Fibroblast of villous mesenchyme (primary cell): ENCODE measurements at regions not wholly inside any gene's neighbourhood (a gene's known extent, or its start where the extent isn't known, plus 50 kb on each side); places are given as distances from the start of the nearest gene placed in this dataset.

Experiments
- DNase-seq: peaks from one replicate; pipeline ENCODE4 v3.0.0-alpha.2; 2010; ENCODE audit warnings: low read depth
- H3K4me3 ChIP-seq: 2 replicates; pipeline ENCODE4 v1.5.1; 2011; ENCODE audit warnings: low read depth, mild to moderate bottlenecking, low read length
- TF ChIP-seq, protein P1 (sequence below): IDR thresholded peaks from 2 replicates; pipeline ENCODE4 v1.5.1; 2012; ENCODE audit warnings: low read depth, mild to moderate bottlenecking, low read length; ENCODE audit not compliant: insufficient read depth

DNA sequence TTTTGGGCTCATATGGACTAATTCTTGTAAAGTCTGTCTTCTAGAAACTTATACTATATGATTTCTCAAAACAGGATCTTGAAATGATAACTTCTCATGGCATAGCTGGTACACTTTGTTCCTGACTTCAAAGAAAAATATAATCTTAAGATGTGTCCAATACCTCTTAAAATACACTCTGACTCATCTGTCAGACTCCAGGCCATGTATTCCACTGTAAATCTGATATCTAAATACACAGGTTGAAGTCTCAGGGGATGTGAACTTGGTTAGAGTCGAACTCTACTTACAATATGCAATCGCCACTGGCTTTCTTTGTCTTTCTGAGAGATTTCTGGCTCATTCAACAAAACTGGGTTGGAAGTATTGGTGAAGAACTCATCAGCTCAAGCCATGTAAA, 99.8 kb downstream of the LACC1 start:
- TF ChIP-seq, protein P1, sequence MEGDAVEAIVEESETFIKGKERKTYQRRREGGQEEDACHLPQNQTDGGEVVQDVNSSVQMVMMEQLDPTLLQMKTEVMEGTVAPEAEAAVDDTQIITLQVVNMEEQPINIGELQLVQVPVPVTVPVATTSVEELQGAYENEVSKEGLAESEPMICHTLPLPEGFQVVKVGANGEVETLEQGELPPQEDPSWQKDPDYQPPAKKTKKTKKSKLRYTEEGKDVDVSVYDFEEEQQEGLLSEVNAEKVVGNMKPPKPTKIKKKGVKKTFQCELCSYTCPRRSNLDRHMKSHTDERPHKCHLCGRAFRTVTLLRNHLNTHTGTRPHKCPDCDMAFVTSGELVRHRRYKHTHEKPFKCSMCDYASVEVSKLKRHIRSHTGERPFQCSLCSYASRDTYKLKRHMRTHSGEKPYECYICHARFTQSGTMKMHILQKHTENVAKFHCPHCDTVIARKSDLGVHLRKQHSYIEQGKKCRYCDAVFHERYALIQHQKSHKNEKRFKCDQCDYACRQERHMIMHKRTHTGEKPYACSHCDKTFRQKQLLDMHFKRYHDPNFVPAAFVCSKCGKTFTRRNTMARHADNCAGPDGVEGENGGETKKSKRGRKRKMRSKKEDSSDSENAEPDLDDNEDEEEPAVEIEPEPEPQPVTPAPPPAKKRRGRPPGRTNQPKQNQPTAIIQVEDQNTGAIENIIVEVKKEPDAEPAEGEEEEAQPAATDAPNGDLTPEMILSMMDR, result no peak
- no peak for DNase-seq
- no peak overlapping the region for H3K4me3 ChIP-seq

DNA sequence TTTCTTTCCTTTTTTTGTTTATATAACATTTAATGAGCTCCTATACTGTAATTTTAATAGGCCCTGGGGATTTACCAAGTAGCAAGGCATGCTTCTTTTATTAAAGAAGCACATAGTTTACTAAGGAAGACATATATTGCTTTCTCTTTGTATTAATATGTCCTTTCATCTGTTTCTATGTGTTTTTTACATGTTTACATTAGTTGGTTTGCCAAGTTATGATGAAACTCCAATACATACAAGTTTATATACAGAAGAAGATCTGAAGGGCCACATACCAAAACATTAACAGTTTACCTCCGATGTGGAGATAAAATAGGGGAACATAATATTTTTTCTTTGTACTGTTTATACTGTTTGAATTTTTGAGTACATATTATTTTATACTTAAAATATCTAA, 100.9 kb downstream of the LACC1 start:
- TF ChIP-seq, protein P1, result no peak
- H3K4me3 ChIP-seq, result no peak overlapping the region
- no peak for DNase-seq

DNA sequence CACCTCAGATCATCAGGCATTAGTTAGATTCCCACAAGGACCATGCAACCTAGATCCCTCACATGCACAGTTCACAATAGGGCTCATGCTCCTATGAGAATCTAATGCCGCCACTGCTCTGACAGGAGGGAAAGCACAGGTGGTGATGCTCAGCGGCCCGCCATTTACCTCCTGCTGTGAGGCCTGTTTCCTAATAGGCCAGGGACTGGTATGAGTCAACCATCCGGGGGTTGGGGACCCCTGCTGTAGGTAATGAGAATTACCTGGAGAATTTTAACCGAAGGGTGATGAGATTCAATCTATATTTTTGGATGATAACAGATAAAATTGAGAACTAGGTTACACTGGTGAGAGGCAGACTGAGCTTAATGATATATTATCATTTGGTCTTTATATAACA, 101.4 kb downstream of the LACC1 start:
- no peak overlapping the region for H3K4me3 ChIP-seq
- DNase-seq, result no peak
- TF ChIP-seq, protein P1, result no peak

DNA sequence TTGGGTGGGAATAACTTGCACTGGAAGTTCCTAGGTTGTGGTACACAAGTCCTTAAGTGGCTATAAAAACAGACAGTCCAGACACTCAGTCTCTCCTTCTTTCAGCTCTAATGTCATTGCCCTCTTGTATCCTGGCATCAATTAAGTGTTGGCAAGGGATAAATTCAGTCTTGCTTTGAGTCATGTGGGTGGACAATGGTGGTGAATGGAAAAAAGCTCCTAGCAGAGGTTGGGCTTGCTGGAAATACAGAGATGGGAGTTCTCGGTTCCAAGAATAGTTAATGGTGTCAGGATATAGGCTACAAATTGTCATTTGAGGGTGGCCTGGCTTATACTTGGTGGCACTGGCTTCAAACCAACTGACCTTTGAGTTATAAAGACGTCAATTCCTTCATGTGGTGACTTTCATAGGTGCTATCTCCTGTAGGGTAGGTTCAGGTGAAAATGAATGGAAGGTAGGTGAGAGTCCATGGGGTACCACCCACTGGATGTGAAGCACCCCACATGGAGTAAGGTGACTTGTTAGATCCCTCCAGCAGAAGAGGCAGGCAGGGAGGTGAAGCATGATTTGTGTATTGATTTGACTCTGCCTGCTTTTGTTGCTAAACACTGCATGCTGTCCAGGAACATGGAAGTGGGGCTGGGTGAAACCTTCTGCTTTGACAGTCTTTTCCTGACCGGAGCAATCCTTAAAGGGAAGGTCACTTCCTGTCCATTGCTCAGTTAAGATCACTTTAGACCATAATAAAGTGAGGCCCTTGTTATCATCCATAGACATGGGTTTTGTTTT, 102.0 kb downstream of the LACC1 start:
- no peak overlapping the region for H3K4me3 ChIP-seq
- TF ChIP-seq, protein P1, result no peak
- no peak for DNase-seq

GRCh38 chr13:43983373-43983772, 103.7 kb downstream of the LACC1 start:
- DNase-seq, result no peak
- TF ChIP-seq, protein P1, result no peak
- H3K4me3 ChIP-seq, result no peak overlapping the region

DNA sequence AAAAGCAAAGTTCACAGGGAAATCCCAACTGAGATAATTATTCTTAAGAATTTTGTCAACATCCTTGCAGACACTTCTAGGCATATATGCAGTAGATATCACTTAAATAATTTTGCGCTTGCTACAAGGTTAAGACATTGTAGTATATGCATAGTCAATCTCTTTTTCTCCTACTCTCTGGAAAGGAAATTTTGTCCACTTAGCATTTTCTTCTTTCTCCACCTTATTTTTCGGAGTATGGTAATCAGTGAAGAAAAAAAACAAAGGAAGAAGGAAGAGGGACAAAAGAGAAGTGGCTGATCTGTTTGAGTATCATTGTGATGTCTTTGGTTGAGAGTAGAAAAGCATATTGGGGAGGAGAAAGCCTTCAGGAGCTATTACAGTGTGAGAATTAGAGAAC, 104.6 kb downstream of the LACC1 start:
- DNase-seq, result no peak
- H3K4me3 ChIP-seq, result no peak overlapping the region
- TF ChIP-seq, protein P1, result no peak
